GM12872 (cell line): ENCODE measurements at regions not wholly inside any gene's neighbourhood (a gene's known extent, or its start where the extent isn't known, plus 50 kb on each side); places are given as distances from the start of the nearest gene placed in this dataset.

Experiments
- CTCF ChIP-seq: IDR thresholded peaks from 3 replicates; pipeline ENCODE4 v1.5.1; 2011; ENCODE audit warnings: low read depth, mild to moderate bottlenecking, low read length, moderate library complexity; ENCODE audit not compliant: insufficient read depth

DNA sequence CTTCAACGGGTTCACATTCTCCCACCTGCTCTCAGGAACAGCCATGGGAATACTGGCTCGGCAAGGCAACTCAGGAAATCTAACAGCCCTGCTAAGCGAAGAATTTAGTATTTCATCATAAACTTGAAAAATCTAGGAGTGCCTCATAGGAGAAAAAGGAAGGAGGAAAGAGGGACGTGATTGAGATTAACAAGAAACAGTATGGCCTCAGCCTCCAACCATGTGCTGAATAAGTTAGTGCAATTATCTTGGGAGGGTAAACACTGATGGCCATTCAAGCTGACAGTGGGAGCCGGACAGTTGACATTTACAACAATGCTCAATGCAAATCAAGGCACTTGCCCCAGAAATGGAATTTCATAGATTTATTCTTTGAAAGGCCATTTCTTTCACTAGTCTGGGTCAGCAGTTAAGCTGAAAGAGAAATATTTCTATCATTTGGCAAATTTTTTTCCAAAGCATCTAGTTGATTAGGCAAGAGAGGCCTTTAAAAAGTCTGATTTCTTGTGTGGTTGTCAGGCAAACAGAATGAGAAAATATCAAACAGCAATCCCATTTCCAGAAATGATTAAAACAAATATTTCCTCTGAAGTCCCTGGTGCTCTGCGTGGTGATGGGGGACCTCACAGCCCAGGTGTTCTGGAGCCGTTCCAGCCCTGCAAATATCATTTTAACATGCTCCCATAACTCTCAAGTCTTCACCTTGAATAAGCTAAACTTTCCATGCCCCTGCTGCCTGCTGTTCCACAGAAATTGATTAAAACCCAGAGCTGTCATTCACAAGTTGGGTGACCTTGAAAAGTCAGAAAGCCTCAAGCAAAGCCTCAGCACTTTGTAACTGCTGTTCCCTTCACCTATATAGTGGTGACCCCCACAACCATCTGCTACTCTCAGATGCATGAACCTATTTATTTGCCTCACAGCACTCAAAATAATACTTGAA, 121.6 kb downstream of the PHLDA1 start:
- no peak for TF ChIP-seq CTCF

GRCh38 chr12:75908961-75909605, 122.5 kb downstream of the PHLDA1 start:
- TF ChIP-seq CTCF: no peak

DNA sequence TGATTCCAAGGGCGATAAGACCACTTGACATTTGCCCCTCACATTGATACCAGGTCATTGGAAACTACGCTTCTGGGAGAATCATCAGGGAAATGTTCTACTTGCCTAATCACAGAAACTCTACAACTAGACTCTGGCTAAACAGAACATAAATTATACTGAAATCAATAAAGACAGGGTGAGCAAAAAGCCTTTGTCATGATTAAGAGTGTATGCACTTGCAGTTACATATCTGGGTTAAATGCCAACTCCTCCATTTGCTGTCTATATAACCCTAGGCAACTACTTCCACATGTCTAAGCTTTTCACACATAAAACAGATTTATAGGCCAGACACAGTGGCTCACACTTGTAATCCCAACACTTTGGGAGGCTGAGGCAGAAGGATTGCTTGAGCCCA, 125.7 kb downstream of the PHLDA1 start:
- TF ChIP-seq CTCF: no peak

DNA sequence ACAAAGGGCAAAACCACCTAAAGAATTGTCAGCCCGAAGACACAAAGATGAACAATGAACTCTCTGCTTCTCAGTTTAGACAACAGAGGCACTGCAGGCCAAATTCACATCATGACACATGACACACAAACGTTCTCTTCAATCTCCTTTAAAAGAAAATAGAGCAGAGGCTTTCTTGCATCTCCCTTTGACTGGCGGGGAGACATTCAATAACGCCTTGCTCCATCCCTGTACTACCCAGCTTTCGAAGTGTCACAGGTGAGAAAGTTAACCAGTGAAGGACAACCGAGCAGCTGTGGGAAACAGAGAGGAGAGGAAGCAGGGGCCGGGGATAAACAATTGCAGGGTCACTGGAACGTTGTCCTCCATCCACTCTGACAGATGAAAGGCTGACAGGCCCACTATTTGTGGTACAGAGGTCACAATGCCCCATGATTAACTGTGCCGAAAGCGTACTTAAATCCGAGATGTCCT, 130.8 kb downstream of the PHLDA1 start:
- no peak for TF ChIP-seq CTCF

- TF ChIP-seq CTCF: no peak
Measured at GRCh38 chr12:75900226-75900625, 131.3 kb downstream of the PHLDA1 start.

GRCh38 chr12:75894965-75895754, 136.4 kb downstream of the PHLDA1 start:
- TF ChIP-seq CTCF: no peak

DNA sequence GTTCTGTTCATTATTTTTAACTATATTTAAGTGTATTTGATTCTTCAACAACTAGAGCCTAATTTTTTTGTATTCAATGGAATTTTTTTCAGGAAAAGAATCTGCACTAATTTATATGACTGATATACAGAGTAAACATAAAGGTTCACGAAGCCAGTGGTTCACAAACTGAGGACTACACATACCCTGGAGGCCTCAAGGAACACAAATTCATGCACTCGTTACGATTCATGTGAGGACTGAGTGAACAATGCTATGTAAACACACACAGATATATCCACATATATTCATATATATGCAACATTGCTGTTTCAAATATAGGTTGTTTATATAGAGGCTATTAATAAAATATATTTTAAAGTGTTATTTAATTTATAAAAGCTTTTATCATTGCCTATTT, 137.8 kb downstream of the PHLDA1 start:
- TF ChIP-seq CTCF: no peak
